Cardiac muscle cell (in vitro differentiated cells and primary cell): ENCODE measurements at regions not wholly inside any gene's neighbourhood (a gene's known extent, or its start where the extent isn't known, plus 50 kb on each side); places are given as distances from the start of the nearest gene placed in this dataset.
"Not testable (repeated sequence)": the region's sequence is repeated elsewhere in the genome, so short reads cannot be mapped to it uniquely, and the experiment has no call there.

Source experiments
- DNase-seq, 2 donors: peaks; one replicate each; pipeline versions ENCODE4 v3.0.0 to v3.0.0-alpha.2; 2010 to 2017; ENCODE audit warnings: low read depth in 1 of 2, low spot score in 1 of 2
- H3K27ac ChIP-seq: fragments of 200-600 bp; sonication (generic); 2 replicates; pipeline ENCODE4 v1.5.1; 2016
- H3K27me3 ChIP-seq: fragments of 200-600 bp; sonication (generic); 2 replicates; pipeline ENCODE4 v1.6.0; 2016; ENCODE audit warnings: control low read depth
- H3K36me3 ChIP-seq: fragments of 200-600 bp; sonication (generic); 2 replicates; pipeline ENCODE4 v1.5.1; 2016; ENCODE audit warnings: control low read depth
- H3K4me1 ChIP-seq: fragments of 200-600 bp; sonication (generic); 2 replicates; pipeline ENCODE4 v1.8.1; 2017; ENCODE audit warnings: low read depth, mild to moderate bottlenecking, mixed run types
- H3K4me3 ChIP-seq: fragments of 200-600 bp; sonication (generic); 2 replicates; pipeline ENCODE4 v1.5.1; 2016; ENCODE audit warnings: mild to moderate bottlenecking
- H3K9me3 ChIP-seq: fragments of 200-600 bp; sonication (generic); 2 replicates; pipeline ENCODE4 v1.5.1; 2017; ENCODE audit warnings: low read depth, mild to moderate bottlenecking, control low read depth
- CTCF ChIP-seq: IDR thresholded peaks from 2 replicates; pipeline ENCODE4 v1.5.1; 2012; ENCODE audit warnings: low read depth, mild to moderate bottlenecking, low read length

- TF ChIP-seq CTCF, result no peak
- H3K4me1 ChIP-seq, result no peaks in the 10 kb centered on the region
- no peak overlapping the region for H3K27ac ChIP-seq
- no peaks in the 10 kb centered on the region for H3K9me3 ChIP-seq
- no peaks in the 10 kb centered on the region for H3K27me3 ChIP-seq
- DNase-seq, result peak in 1 of 2 donors; percentile 52
- no peaks in the 10 kb centered on the region for H3K36me3 ChIP-seq
- H3K4me3 ChIP-seq, result no peak overlapping the region
Observed at GRCh38 chr11:127789927-127790326, 789.4 kb upstream of the KIRREL3 start.

GRCh38 chr11:127772938-127773337 lies 772.4 kb upstream of the KIRREL3 start:
- H3K27me3 ChIP-seq, H3K9me3 ChIP-seq, H3K36me3 ChIP-seq, H3K27ac ChIP-seq, DNase-seq, H3K4me3 ChIP-seq, H3K4me1 ChIP-seq: not testable (repeated sequence)

GRCh38 chr11:127768931-127769330 lies 768.4 kb upstream of the KIRREL3 start:
- DNase-seq, H3K27ac ChIP-seq, H3K36me3 ChIP-seq, H3K27me3 ChIP-seq, H3K4me1 ChIP-seq, H3K9me3 ChIP-seq, H3K4me3 ChIP-seq: not testable (repeated sequence)

- Histone ChIP-seq H3K27ac (no peak overlapping the region), H3K36me3 (no peaks in the 10 kb centered on the region), H3K4me3 (no peak overlapping the region), H3K4me1 (no peaks in the 10 kb centered on the region), H3K9me3 (no peaks in the 10 kb centered on the region), H3K27me3 (no peaks in the 10 kb centered on the region)
- no peak for TF ChIP-seq CTCF
- DNase-seq, result no peak
Observed at GRCh38 chr11:127766734-127767133, 766.2 kb upstream of the KIRREL3 start.

- H3K4me3 ChIP-seq, result no peak overlapping the region
- no peaks in the 10 kb centered on the region for H3K4me1 ChIP-seq
- no peak for DNase-seq
- no peak for TF ChIP-seq CTCF
- no peaks in the 10 kb centered on the region for H3K27me3 ChIP-seq
- no peak overlapping the region for H3K27ac ChIP-seq
- H3K36me3 ChIP-seq, result no peaks in the 10 kb centered on the region
- no peaks in the 10 kb centered on the region for H3K9me3 ChIP-seq
Observed at GRCh38 chr11:127738771-127739286, 738.3 kb upstream of the KIRREL3 start.

GRCh38 chr11:127737499-127737898 lies 736.9 kb upstream of the KIRREL3 start:
- TF ChIP-seq CTCF, result no peak
- DNase-seq, result no peak
- no peaks in the 10 kb centered on the region for H3K36me3 ChIP-seq
- H3K4me3 ChIP-seq, result no peak overlapping the region
- H3K9me3 ChIP-seq, result no peaks in the 10 kb centered on the region
- H3K4me1 ChIP-seq, result peaks cover 4% of the 10 kb centered on the region
- no peaks in the 10 kb centered on the region for H3K27me3 ChIP-seq
- no peak overlapping the region for H3K27ac ChIP-seq

GRCh38 chr11:127733552-127733951 lies 733.0 kb upstream of the KIRREL3 start:
- peak in 1 of 2 donors; percentile 23 for DNase-seq
- no peaks in the 10 kb centered on the region for H3K36me3 ChIP-seq
- H3K9me3 ChIP-seq, result no peaks in the 10 kb centered on the region
- peaks cover 4% of the 10 kb centered on the region for H3K4me1 ChIP-seq
- no peak overlapping the region for H3K27ac ChIP-seq
- no peak overlapping the region for H3K4me3 ChIP-seq
- no peak for TF ChIP-seq CTCF
- H3K27me3 ChIP-seq, result no peaks in the 10 kb centered on the region
